H1 (cell line): ENCODE measurements at regions not wholly inside any gene's neighbourhood (a gene's known extent, or its start where the extent isn't known, plus 50 kb on each side); places are given as distances from the start of the nearest gene placed in this dataset.

ENCODE experiments used
- CTCF ChIA-PET: fragments of 300-600 bp; sonication (Branson Sonifier 250); formaldehyde crosslinking; loops from one replicate; lab custom pipeline; 2021; ENCODE audit not compliant: partially characterized antibody; lab: Charles Lee
- POLR2A ChIA-PET: fragments of 300-600 bp; sonication (Branson Sonifier 250); formaldehyde crosslinking; loops from one replicate; lab custom pipeline; 2021; ENCODE audit warnings: inconsistent platforms; ENCODE audit not compliant: partially characterized antibody; lab: Charles Lee
- DNase-seq, 2 experiments: peaks; one replicate each; pipeline versions ENCODE4 v3.0.0 to v3.0.0-alpha.2; 2010 to 2022; ENCODE audit warnings: low spot score in 2 of 2, low read depth in 1 of 2, mixed read lengths in 1 of 2
- FAIRE-seq: peaks from 2 replicates; lab custom pipeline; 2011; peaks lifted over from hg19 to GRCh38; lab: Jason Lieb, UNC
- H2AFZ ChIP-seq: 2 replicates; pipeline ENCODE4 v1.8.1; 2012; ENCODE audit warnings: low read length, inconsistent platforms
- H2AK5ac ChIP-seq: 2 replicates; pipeline ENCODE4 v1.6.1; 2013; ENCODE audit warnings: low read depth, low read length
- H2BK120ac ChIP-seq: replicated peaks from 2 replicates; pipeline ENCODE3; 2013; ENCODE audit warnings: low read depth, low read length, inconsistent platforms
- H2BK12ac ChIP-seq: 2 replicates; pipeline ENCODE4 v1.6.1; 2013; ENCODE audit warnings: low read depth, low read length
- H2BK15ac ChIP-seq: 2 replicates; pipeline ENCODE4 v1.6.1; 2013; ENCODE audit warnings: low read length
- H2BK20ac ChIP-seq: 2 replicates; pipeline ENCODE4 v1.6.1; 2013; ENCODE audit warnings: low read length
- H2BK5ac ChIP-seq: 2 replicates; pipeline ENCODE4 v1.6.1; 2013; ENCODE audit warnings: low read depth, low read length
- H3K14ac ChIP-seq: 2 replicates; pipeline ENCODE4 v1.6.1; 2013; ENCODE audit warnings: inconsistent platforms; ENCODE audit not compliant: insufficient read length
- H3K18ac ChIP-seq: 2 replicates; pipeline ENCODE4 v1.6.1; 2013; ENCODE audit warnings: low read length; ENCODE audit errors: extremely low read depth
- H3K23ac ChIP-seq: 2 replicates; pipeline ENCODE4 v1.6.1; 2013; ENCODE audit warnings: inconsistent platforms; ENCODE audit not compliant: insufficient read length
- H3K23me2 ChIP-seq: 2 replicates; pipeline ENCODE4 v1.6.1; 2013; ENCODE audit warnings: low read depth, low read length
- H3K27ac ChIP-seq: 2 replicates; pipeline ENCODE4 v1.6.1; 2011; ENCODE audit warnings: low read depth, low read length, inconsistent platforms
- H3K27me3 ChIP-seq, 4 experiments: replicated peaks in 1 of 4; 1 replicate in 1 of 4; 2 replicates in 3 of 4; pipeline versions ENCODE4 v1.6.1 to v1.8.1; 2011 to 2013; ENCODE audit warnings: low read length in 3 of 4, mild to moderate bottlenecking in 3 of 4, inconsistent platforms in 2 of 4, mixed read lengths in 2 of 4, moderate library complexity in 1 of 4; ENCODE audit not compliant: control insufficient read depth in 3 of 4, insufficient read depth in 3 of 4; ENCODE audit errors: extremely low read depth in 1 of 4
- H3K36me3 ChIP-seq, 4 experiments: 2 replicates each; pipeline versions ENCODE4 v1.6.1 to v1.8.1; 2011 to 2013; ENCODE audit warnings: mild to moderate bottlenecking in 4 of 4, low read length in 3 of 4, moderate library complexity in 2 of 4, control low read depth in 1 of 4, inconsistent platforms in 1 of 4; ENCODE audit not compliant: insufficient read depth in 4 of 4, control insufficient read depth in 2 of 4
- H3K4ac ChIP-seq: replicated peaks from 2 replicates; pipeline ENCODE3; 2013; ENCODE audit warnings: low read length, low read depth, mixed read lengths, inconsistent platforms; ENCODE audit not compliant: insufficient read length
- H3K4me1 ChIP-seq, 4 experiments: replicated peaks in 1 of 4; 1 replicate in 1 of 4; 2 replicates in 3 of 4; pipeline versions ENCODE4 v1.6.1 to v1.8.1; 2011 to 2013; ENCODE audit warnings: low read length in 3 of 4, inconsistent platforms in 2 of 4, mixed read lengths in 1 of 4; ENCODE audit not compliant: insufficient read depth in 4 of 4, control insufficient read depth in 3 of 4
- H3K4me2 ChIP-seq, 2 experiments: 2 replicates each; pipeline versions ENCODE4 v1.6.1 to v1.8.1; 2011 to 2013; ENCODE audit warnings: low read depth in 2 of 2, low read length in 2 of 2, control low read depth in 1 of 2, inconsistent platforms in 1 of 2, mild to moderate bottlenecking in 1 of 2; ENCODE audit not compliant: insufficient read depth in 1 of 2
- H3K4me3 ChIP-seq, 4 experiments: fragments of 200-600, 300-600 bp in 1 of 4; sonication (generic), shearing (Covaris generic), sonication (Bioruptor Twin) in 1 of 4; 2 replicates each; pipeline versions ENCODE4 v1.5.1 to v1.8.1; 2011 to 2016; ENCODE audit warnings: low read length in 4 of 4, low read depth in 3 of 4, control low read depth in 2 of 4, inconsistent platforms in 2 of 4, mild to moderate bottlenecking in 2 of 4, mixed read lengths in 1 of 4, moderate library complexity in 1 of 4; ENCODE audit not compliant: insufficient read depth in 2 of 4; ENCODE audit errors: extremely low read depth in 1 of 4
- H3K56ac ChIP-seq: replicated peaks from 2 replicates; pipeline ENCODE3; 2013; ENCODE audit warnings: low read depth, mild to moderate bottlenecking, mixed read lengths, low read length, inconsistent platforms; ENCODE audit not compliant: insufficient read length
- H3K79me1 ChIP-seq: 2 replicates; pipeline ENCODE4 v1.6.1; 2013; ENCODE audit warnings: low read depth, low read length, control low read depth
- H3K79me2 ChIP-seq, 2 experiments: 2 replicates each; pipeline versions ENCODE4 v1.6.1 to v1.8.1; 2012 to 2013; ENCODE audit warnings: low read length in 2 of 2, mild to moderate bottlenecking in 2 of 2, inconsistent platforms in 1 of 2; ENCODE audit not compliant: insufficient read depth in 2 of 2, control insufficient read depth in 1 of 2
- H3K9ac ChIP-seq, 4 experiments: replicated peaks in 1 of 4; 1 replicate in 1 of 4; 2 replicates in 3 of 4; pipeline versions ENCODE4 v1.6.1 to v1.8.1; 2011 to 2013; ENCODE audit warnings: low read depth in 3 of 4, low read length in 3 of 4, control low read depth in 2 of 4, mild to moderate bottlenecking in 2 of 4, moderate library complexity in 2 of 4, inconsistent platforms in 1 of 4; ENCODE audit errors: extremely low read depth in 1 of 4
- H3K9me3 ChIP-seq, 2 experiments: 2 replicates each; pipeline versions ENCODE4 v1.6.1 to v1.8.1; 2012 to 2013; ENCODE audit warnings: mild to moderate bottlenecking in 2 of 2, moderate library complexity in 2 of 2, control low read depth in 1 of 2, inconsistent platforms in 1 of 2, low read depth in 1 of 2, low read length in 1 of 2, mixed read lengths in 1 of 2; ENCODE audit not compliant: insufficient read depth in 2 of 2
- H4K20me1 ChIP-seq, 2 experiments: replicated peaks in 1 of 2; 2 replicates each; pipeline versions ENCODE3 to v1.8.1; 2011 to 2013; ENCODE audit warnings: inconsistent platforms in 2 of 2, low read length in 2 of 2, mild to moderate bottlenecking in 1 of 2; ENCODE audit not compliant: insufficient read depth in 2 of 2, control insufficient read depth in 1 of 2
- H4K5ac ChIP-seq: 2 replicates; pipeline ENCODE4 v1.6.1; 2013; ENCODE audit warnings: low read length, low read depth, mixed read lengths, inconsistent platforms; ENCODE audit not compliant: insufficient read length
- H4K8ac ChIP-seq: 2 replicates; pipeline ENCODE4 v1.8.0; 2013; ENCODE audit warnings: mild to moderate bottlenecking, moderate library complexity, low read length, inconsistent platforms; ENCODE audit not compliant: insufficient read depth; ENCODE audit errors: extremely low read depth
- H4K91ac ChIP-seq: replicated peaks from 2 replicates; pipeline ENCODE3; 2013; ENCODE audit warnings: low read length, mixed read lengths, inconsistent platforms; ENCODE audit not compliant: insufficient read length
- EGR1 ChIP-seq: IDR thresholded peaks from 2 replicates; pipeline ENCODE4 v1.6.1; 2011; ENCODE audit warnings: low read depth, low read length, borderline replicate concordance
- FOSL1 ChIP-seq: IDR thresholded peaks from 2 replicates; pipeline ENCODE4 v1.6.1; 2011; ENCODE audit warnings: mild to moderate bottlenecking, low read depth, low read length, moderate library complexity; ENCODE audit not compliant: insufficient read depth
- JUN ChIP-seq: IDR thresholded peaks from 2 replicates; pipeline ENCODE4 v1.6.1; 2011; ENCODE audit warnings: low read depth, mild to moderate bottlenecking, improper control_type of control experiment, low read length
- KDM1A ChIP-seq: fragments of 200-600, 300-600 bp; sonication (generic); IDR thresholded peaks from 2 replicates; pipeline ENCODE4 v1.7.1; 2016; ENCODE audit warnings: mild to moderate bottlenecking, low read length, borderline replicate concordance
- KDM5A ChIP-seq: fragments of 200-600 bp; IDR thresholded peaks from 2 replicates; pipeline ENCODE4 v1.7.1; 2012; ENCODE audit warnings: mild to moderate bottlenecking, low read length, inconsistent platforms, mixed read lengths
- SIX5 ChIP-seq: IDR thresholded peaks from 2 replicates; pipeline ENCODE4 v1.6.1; 2011; ENCODE audit warnings: mild to moderate bottlenecking, low read depth, low read length
- SP2 ChIP-seq: IDR thresholded peaks from 2 replicates; pipeline ENCODE4 v1.6.1; 2012; ENCODE audit warnings: mild to moderate bottlenecking, low read length, inconsistent platforms
- WGBS, 2 experiments: shearing (Covaris generic) in 1 of 2; methylation state at CpG; one replicate each; pipeline versions ENCODE4 v1.1.6 to v1.1.7; 2013 to 2015; ENCODE audit warnings: low lambda C conversion rate in 2 of 2, mixed read lengths in 2 of 2, inconsistent platforms in 1 of 2, low coverage in 1 of 2, missing lambda C conversion rate in 1 of 2; ENCODE audit not compliant: insufficient replicate concordance in 2 of 2, insufficient coverage in 1 of 2, insufficient read length in 1 of 2; ENCODE audit errors: extremely low coverage in 1 of 2, missing lambda C conversion rate in 1 of 2; 5-methylcytosine and 5-hydroxymethylcytosine counted together

GRCh38 chr14:98470663-98471062 lies 801.3 kb downstream of the BCL11B start:
- Histone ChIP-seq H3K27ac (no peak overlapping the region), H4K20me1 (no peaks in the 10 kb centered on the region), H2AFZ (no peak overlapping the region), H2BK5ac (no peak overlapping the region), H3K79me1 (no peaks in the 10 kb centered on the region), H4K91ac (no peak overlapping the region), H3K14ac (no peak overlapping the region), H3K9me3 (no peaks in the 10 kb centered on the region), H3K4me3 (no peak overlapping the region), H3K4me2 (no peak overlapping the region), H2AK5ac (no peak overlapping the region), H2BK120ac (no peak overlapping the region), H3K79me2 (no peaks in the 10 kb centered on the region), H3K23ac (no peak overlapping the region), H3K4ac (no peak overlapping the region), H3K18ac (no peak overlapping the region), H2BK20ac (no peak overlapping the region), H3K9ac (no peak overlapping the region), H3K23me2 (no peaks in the 10 kb centered on the region), H2BK15ac (no peak overlapping the region), H3K36me3 (no peaks in the 10 kb centered on the region), H3K56ac (no peak overlapping the region), H3K27me3 (no peaks in the 10 kb centered on the region), H3K4me1 (no peaks in the 10 kb centered on the region), H4K8ac (no peak overlapping the region)
- ChIA-PET POLR2A (no interaction called here), CTCF (no interaction called here)
- 90% methylated on average over 4 of the region's 4 CpGs; no CpG with 5 or more reads in 1 of the 2 experiments for WGBS, 2 experiments
- FAIRE-seq: no peak
- DNase-seq: no peak
- no peak for TF ChIP-seq FOSL1
- no peak for TF ChIP-seq KDM5A
- no peak for TF ChIP-seq EGR1
- no peak for TF ChIP-seq SP2
- TF ChIP-seq JUN: no peak
- TF ChIP-seq SIX5: no peak
- TF ChIP-seq KDM1A: no peak
- TF ChIP-seq, all 59 proteins: peak for 0
- Histone ChIP-seq H4K5ac (no peak overlapping the region), H2BK12ac (no peak overlapping the region)
